ENCODE measurements at regions not wholly inside any gene's neighbourhood (a gene's known extent, or its start where the extent isn't known, plus 50 kb on each side); places are given as distances from the start of the nearest gene placed in this dataset.

- Histone ChIP-seq H3K4me1 (no peaks in the 10 kb centered on the region), H3K27me3 (ENCODE audit: insufficient read depth in 3 of 3, low read length in 2 of 3) (no peaks in the 10 kb centered on the region), H3K36me3 (ENCODE audit: insufficient read depth in 1 of 2, low read depth in 1 of 2) (no peaks in the 10 kb centered on the region), H3K27ac (no peak overlapping the region), H3K9me3 (peaks cover 5% of the 10 kb centered on the region), H3K4me3 (no peak overlapping the region)
- DNase-seq (no peak), ATAC-seq (no peak)
- 78 to 85% (median 83%) methylated on average over 5 of the region's 5 CpGs for WGBS, 3 donors
- intact Hi-C loops (cut with DNase I), result no loop called here
- TF ChIP-seq CTCF (IDR thresholded peaks at IDR 0.05), result no peak
Measured at GRCh38 chr2:9071032-9071431, 67.5 kb upstream of the MBOAT2 start.

GRCh38 chr2:9069543-9069942 is 66.1 kb upstream of the MBOAT2 start:
- TF ChIP-seq CTCF (IDR thresholded peaks at IDR 0.05), result no peak
- Histone ChIP-seq H3K27ac (no peak overlapping the region), H3K4me3 (no peak overlapping the region), H3K9me3 (peaks cover 15% of the 10 kb centered on the region), H3K36me3 (ENCODE audit: insufficient read depth in 1 of 2, low read depth in 1 of 2) (no peaks in the 10 kb centered on the region), H3K27me3 (ENCODE audit: insufficient read depth in 3 of 3, low read length in 2 of 3) (no peaks in the 10 kb centered on the region), H3K4me1 (no peaks in the 10 kb centered on the region)
- ATAC-seq (no peak), DNase-seq (no peak)
- intact Hi-C loops (cut with DNase I), result no loop called here
- 47 to 76% (median 65%) methylated on average over 2 of the region's 2 CpGs for WGBS, 3 donors

- ATAC-seq (no peak), DNase-seq (no peak)
- Histone ChIP-seq H3K4me1 (no peaks in the 10 kb centered on the region), H3K27me3 (ENCODE audit: insufficient read depth in 3 of 3, low read length in 2 of 3) (no peaks in the 10 kb centered on the region), H3K27ac (no peak overlapping the region), H3K9me3 (peaks cover 15% of the 10 kb centered on the region), H3K36me3 (ENCODE audit: insufficient read depth in 1 of 2, low read depth in 1 of 2) (no peaks in the 10 kb centered on the region), H3K4me3 (no peak overlapping the region)
- WGBS, 3 donors, result 74 to 88% (median 83%) methylated on average over 1 of the region's 1 CpG
- TF ChIP-seq CTCF (IDR thresholded peaks at IDR 0.05), result no peak
- intact Hi-C loops (cut with DNase I), result no loop called here
Measured at GRCh38 chr2:9065901-9066300, 62.4 kb upstream of the MBOAT2 start.

GRCh38 chr2:9063023-9063606 is 59.6 kb upstream of the MBOAT2 start:
- Histone ChIP-seq H3K27me3 (ENCODE audit: insufficient read depth in 3 of 3, low read length in 2 of 3) (no peaks in the 10 kb centered on the region), H3K27ac (no peak overlapping the region), H3K9me3 (peaks cover 15% of the 10 kb centered on the region), H3K4me1 (no peaks in the 10 kb centered on the region), H3K4me3 (no peak overlapping the region), H3K36me3 (ENCODE audit: insufficient read depth in 1 of 2, low read depth in 1 of 2) (no peaks in the 10 kb centered on the region)
- 71 to 75% (median 73%) methylated on average over 2 of the region's 2 CpGs for WGBS, 3 donors
- ATAC-seq (no peak), DNase-seq (no peak)
- TF ChIP-seq CTCF (IDR thresholded peaks at IDR 0.05), result no peak
- intact Hi-C loops (cut with DNase I), result no loop called here

GRCh38 chr2:9060819-9061218 is 57.3 kb upstream of the MBOAT2 start:
- ATAC-seq (no peak), DNase-seq (no peak)
- Histone ChIP-seq H3K4me1 (no peaks in the 10 kb centered on the region), H3K27ac (no peak overlapping the region), H3K4me3 (no peak overlapping the region), H3K27me3 (ENCODE audit: insufficient read depth in 3 of 3, low read length in 2 of 3) (no peaks in the 10 kb centered on the region), H3K36me3 (ENCODE audit: insufficient read depth in 1 of 2, low read depth in 1 of 2) (no peaks in the 10 kb centered on the region), H3K9me3 (peaks cover 9% of the 10 kb centered on the region)
- WGBS, 3 donors, result 68 to 72% (median 68%) methylated on average over 4 of the region's 4 CpGs
- intact Hi-C loops (cut with DNase I), result no loop called here
- TF ChIP-seq CTCF (IDR thresholded peaks at IDR 0.05), result no peak
